ENCODE measurements at regions not wholly inside any gene's neighbourhood (a gene's known extent, or its start where the extent isn't known, plus 50 kb on each side); places are given as distances from the start of the nearest gene placed in this dataset.

DNA sequence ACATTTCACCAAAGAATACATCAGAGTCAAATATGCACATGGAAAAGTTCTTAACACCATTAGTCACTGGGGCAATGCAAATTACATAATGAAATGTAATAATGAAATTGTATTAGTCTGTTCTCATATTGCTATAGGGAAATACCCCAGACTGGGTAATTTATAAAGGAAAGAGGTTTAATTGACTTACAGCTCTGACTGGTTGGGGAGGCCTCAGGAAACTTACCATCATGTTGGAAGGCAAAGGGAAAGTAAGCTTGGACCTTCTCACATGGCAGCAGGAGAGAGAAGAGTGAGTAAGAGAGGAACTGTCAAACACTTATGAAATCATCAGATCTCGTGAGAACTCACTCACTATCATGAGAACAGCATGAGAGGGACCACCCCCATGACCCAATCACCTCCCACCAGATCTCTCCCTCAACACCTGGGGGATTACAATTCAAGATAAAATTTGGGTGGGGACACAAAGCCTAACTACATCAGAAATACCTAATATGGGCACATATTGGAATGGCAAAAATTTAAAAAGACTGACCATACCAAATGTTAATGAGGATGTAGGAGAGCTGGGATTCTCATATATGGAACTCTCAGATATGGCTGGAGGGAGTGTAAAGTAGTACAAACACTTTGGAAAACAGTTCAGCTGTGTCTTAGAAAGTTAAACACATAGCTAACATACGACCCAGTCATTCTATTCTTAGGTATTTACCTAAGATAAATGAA lies 65.1 kb upstream of the CD44 start:
- TF ChIP-seq, protein P1, sequence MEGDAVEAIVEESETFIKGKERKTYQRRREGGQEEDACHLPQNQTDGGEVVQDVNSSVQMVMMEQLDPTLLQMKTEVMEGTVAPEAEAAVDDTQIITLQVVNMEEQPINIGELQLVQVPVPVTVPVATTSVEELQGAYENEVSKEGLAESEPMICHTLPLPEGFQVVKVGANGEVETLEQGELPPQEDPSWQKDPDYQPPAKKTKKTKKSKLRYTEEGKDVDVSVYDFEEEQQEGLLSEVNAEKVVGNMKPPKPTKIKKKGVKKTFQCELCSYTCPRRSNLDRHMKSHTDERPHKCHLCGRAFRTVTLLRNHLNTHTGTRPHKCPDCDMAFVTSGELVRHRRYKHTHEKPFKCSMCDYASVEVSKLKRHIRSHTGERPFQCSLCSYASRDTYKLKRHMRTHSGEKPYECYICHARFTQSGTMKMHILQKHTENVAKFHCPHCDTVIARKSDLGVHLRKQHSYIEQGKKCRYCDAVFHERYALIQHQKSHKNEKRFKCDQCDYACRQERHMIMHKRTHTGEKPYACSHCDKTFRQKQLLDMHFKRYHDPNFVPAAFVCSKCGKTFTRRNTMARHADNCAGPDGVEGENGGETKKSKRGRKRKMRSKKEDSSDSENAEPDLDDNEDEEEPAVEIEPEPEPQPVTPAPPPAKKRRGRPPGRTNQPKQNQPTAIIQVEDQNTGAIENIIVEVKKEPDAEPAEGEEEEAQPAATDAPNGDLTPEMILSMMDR (IDR thresholded peaks at IDR 0.05; ENCODE audit: low read length), result no peak
- TF ChIP-seq EZH2phosphoT487 (IDR thresholded peaks at IDR 0.05; ENCODE audit: low read length), result no peak
